PC-3 (cell line): ENCODE measurements at regions not wholly inside any gene's neighbourhood (a gene's known extent, or its start where the extent isn't known, plus 50 kb on each side); places are given as distances from the start of the nearest gene placed in this dataset.

Experiments
- EZH2phosphoT487 ChIP-seq: fragments of 300-600 bp; sonication (generic); IDR thresholded peaks from 2 replicates; pipeline ENCODE4 v1.6.1; 2018; ENCODE audit warnings: mild to moderate bottlenecking, antibody characterized with exemption, low read length, borderline replicate concordance
- TF ChIP-seq, protein P1 (sequence below): fragments of 300-600 bp; sonication (generic); conservative IDR thresholded peaks from 2 replicates; pipeline ENCODE4 v1.5.1; 2017; ENCODE audit warnings: antibody characterized with exemption, low read depth, mild to moderate bottlenecking, low read length

GRCh38 chr18:49662506-49662905 is 100.6 kb downstream of the LIPG start:
- TF ChIP-seq, protein P1, sequence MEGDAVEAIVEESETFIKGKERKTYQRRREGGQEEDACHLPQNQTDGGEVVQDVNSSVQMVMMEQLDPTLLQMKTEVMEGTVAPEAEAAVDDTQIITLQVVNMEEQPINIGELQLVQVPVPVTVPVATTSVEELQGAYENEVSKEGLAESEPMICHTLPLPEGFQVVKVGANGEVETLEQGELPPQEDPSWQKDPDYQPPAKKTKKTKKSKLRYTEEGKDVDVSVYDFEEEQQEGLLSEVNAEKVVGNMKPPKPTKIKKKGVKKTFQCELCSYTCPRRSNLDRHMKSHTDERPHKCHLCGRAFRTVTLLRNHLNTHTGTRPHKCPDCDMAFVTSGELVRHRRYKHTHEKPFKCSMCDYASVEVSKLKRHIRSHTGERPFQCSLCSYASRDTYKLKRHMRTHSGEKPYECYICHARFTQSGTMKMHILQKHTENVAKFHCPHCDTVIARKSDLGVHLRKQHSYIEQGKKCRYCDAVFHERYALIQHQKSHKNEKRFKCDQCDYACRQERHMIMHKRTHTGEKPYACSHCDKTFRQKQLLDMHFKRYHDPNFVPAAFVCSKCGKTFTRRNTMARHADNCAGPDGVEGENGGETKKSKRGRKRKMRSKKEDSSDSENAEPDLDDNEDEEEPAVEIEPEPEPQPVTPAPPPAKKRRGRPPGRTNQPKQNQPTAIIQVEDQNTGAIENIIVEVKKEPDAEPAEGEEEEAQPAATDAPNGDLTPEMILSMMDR, result no peak
- no peak for TF ChIP-seq EZH2phosphoT487
